Neural cell (in vitro differentiated cells): ENCODE measurements at regions not wholly inside any gene's neighbourhood (a gene's known extent, or its start where the extent isn't known, plus 50 kb on each side); places are given as distances from the start of the nearest gene placed in this dataset.

Experiments used
- H2AFZ ChIP-seq: fragments of 200-600, 300-800 bp; sonication (generic), shearing (Covaris generic); 2 replicates; pipeline ENCODE4 v1.6.0; 2014; ENCODE audit warnings: low read depth, mild to moderate bottlenecking, antibody characterized with exemption, low read length, moderate library complexity
- H3F3A ChIP-seq: fragments of 200-600 bp; shearing (Covaris generic); 2 replicates; pipeline ENCODE4 v1.6.1; 2016; ENCODE audit warnings: mild to moderate bottlenecking, moderate library complexity, mixed read lengths, antibody characterized with exemption, low read length; ENCODE audit not compliant: insufficient read depth, poor library complexity, severe bottlenecking
- H3K27ac ChIP-seq: fragments of 200-600, 300-800 bp; sonication (generic), shearing (Covaris generic); 2 replicates; pipeline ENCODE4 v1.5.1; 2014; ENCODE audit warnings: mild to moderate bottlenecking, low read length, moderate library complexity
- H3K27me3 ChIP-seq: fragments of 300-800, 200-600 bp; sonication (generic), shearing (Covaris generic); 2 replicates; pipeline ENCODE4 v1.6.0; 2014; ENCODE audit warnings: mild to moderate bottlenecking, low read depth, low read length, moderate library complexity; ENCODE audit not compliant: insufficient read depth
- H3K36me3 ChIP-seq: fragments of 300-800, 200-600 bp; sonication (generic), shearing (Covaris generic); 2 replicates; pipeline ENCODE4 v1.5.1; 2014; ENCODE audit warnings: mild to moderate bottlenecking, antibody characterized with exemption, low read length, moderate library complexity; ENCODE audit not compliant: insufficient read depth
- H3K4me2 ChIP-seq: fragments of 300-800, 200-600 bp; sonication (generic), shearing (Covaris generic); 2 replicates; pipeline ENCODE4 v1.6.0; 2014; ENCODE audit warnings: mild to moderate bottlenecking, low read length
- H3K4me3 ChIP-seq: fragments of 300-800, 200-600 bp; sonication (generic), shearing (Covaris generic); 2 replicates; pipeline ENCODE4 v1.5.1; 2014; ENCODE audit warnings: mild to moderate bottlenecking, low read length, moderate library complexity
- H3K79me2 ChIP-seq: fragments of 200-600 bp; shearing (Covaris generic); replicated peaks from 2 replicates; pipeline ENCODE4 v1.6.0; 2014; ENCODE audit warnings: mild to moderate bottlenecking, low read length, moderate library complexity; ENCODE audit not compliant: insufficient read depth
- H3K9ac ChIP-seq: fragments of 300-800, 200-600 bp; sonication (generic), shearing (Covaris generic); 2 replicates; pipeline ENCODE4 v1.6.1; 2016; ENCODE audit warnings: mild to moderate bottlenecking, low read length, mixed read lengths
- H3K9me2 ChIP-seq: fragments of 200-600 bp; shearing (Covaris generic); 2 replicates; pipeline ENCODE4 v1.6.1; 2016; ENCODE audit warnings: mild to moderate bottlenecking, low read length, mixed read lengths; ENCODE audit not compliant: insufficient read depth
- H3K9me3 ChIP-seq: fragments of 200-600, 300-800 bp; sonication (generic), shearing (Covaris generic); 2 replicates; pipeline ENCODE4 v1.6.1; 2016; ENCODE audit warnings: mild to moderate bottlenecking, mixed run types, low read length, moderate library complexity, mixed read lengths
- H4K20me1 ChIP-seq: fragments of 200-600 bp; shearing (Covaris generic); 2 replicates; pipeline ENCODE4 v1.6.1; 2016; ENCODE audit warnings: mild to moderate bottlenecking, mixed run types; ENCODE audit not compliant: insufficient read depth
- EP300 ChIP-seq: fragments of 450-650 bp; conservative IDR thresholded peaks from 2 replicates; pipeline ENCODE4 v1.6.1; 2014; ENCODE audit warnings: antibody characterized with exemption, mild to moderate bottlenecking, moderate library complexity; ENCODE audit not compliant: poor library complexity, severe bottlenecking
- EZH2 ChIP-seq: fragments of 200-600, 300-800 bp; shearing (Covaris generic), sonication (generic); IDR thresholded peaks from 2 replicates; pipeline ENCODE4 v1.6.1; 2014; ENCODE audit warnings: antibody characterized with exemption, low read length, borderline replicate concordance, mild to moderate bottlenecking; ENCODE audit not compliant: insufficient read depth, poor library complexity, severe bottlenecking
- MXI1 ChIP-seq: fragments of 450-650 bp; conservative IDR thresholded peaks from 2 replicates; pipeline ENCODE4 v1.6.1; 2014; ENCODE audit warnings: antibody characterized with exemption, mild to moderate bottlenecking; ENCODE audit not compliant: poor library complexity, severe bottlenecking
- POLR2AphosphoS5 ChIP-seq: IDR thresholded peaks from 2 replicates; pipeline ENCODE4 v1.6.1; 2012
- RAD21 ChIP-seq: fragments of 450-650 bp; conservative IDR thresholded peaks from 2 replicates; pipeline ENCODE4 v1.6.1; 2014; ENCODE audit warnings: antibody characterized with exemption, mild to moderate bottlenecking, moderate library complexity
- SMC3 ChIP-seq: fragments of 450-650 bp; conservative IDR thresholded peaks from 2 replicates; pipeline ENCODE4 v1.6.1; 2014; ENCODE audit warnings: antibody characterized with exemption, mild to moderate bottlenecking, moderate library complexity; ENCODE audit not compliant: poor library complexity
- TAF1 ChIP-seq: IDR thresholded peaks from 2 replicates; pipeline ENCODE4 v1.6.1; 2012; ENCODE audit warnings: low read depth
- TF ChIP-seq, protein P1 (sequence below): fragments of 450-650 bp; IDR thresholded peaks from 2 replicates; pipeline ENCODE4 v1.5.1; 2014; ENCODE audit warnings: antibody characterized with exemption, mild to moderate bottlenecking, moderate library complexity; ENCODE audit not compliant: poor library complexity, severe bottlenecking
- TF ChIP-seq, protein P2 (sequence below): IDR thresholded peaks from 2 replicates; pipeline ENCODE4 v1.6.1; 2012; ENCODE audit warnings: borderline replicate concordance

DNA sequence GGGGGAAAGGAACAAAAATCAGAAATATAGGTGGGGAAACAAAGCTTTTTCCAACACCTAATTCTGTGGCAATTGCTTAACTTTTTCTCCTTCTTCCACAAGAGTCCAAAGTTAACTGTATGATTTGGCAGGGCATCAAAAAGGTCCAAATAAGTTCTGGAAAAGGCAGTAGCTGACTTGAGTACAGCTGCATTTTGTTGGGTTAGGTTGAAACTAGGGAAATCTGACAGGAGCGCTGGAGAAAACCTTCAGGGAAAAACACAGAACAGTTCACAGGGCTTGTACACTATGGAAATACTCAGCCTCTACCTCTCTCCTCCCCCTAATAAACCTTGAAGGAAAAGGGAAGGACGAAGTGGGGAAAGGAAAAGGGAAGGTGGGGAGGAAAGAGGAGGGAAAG is 438.6 kb downstream of the ZEB2 start:
- Histone ChIP-seq H3K36me3 (no peaks in the 10 kb centered on the region), H3K4me3 (no peak overlapping the region), H3K27ac (no peak overlapping the region), H3K9me3 (no peaks in the 10 kb centered on the region), H3K4me2 (no peak overlapping the region), H3K79me2 (no peaks in the 10 kb centered on the region), H3K9me2 (no peaks in the 10 kb centered on the region), H4K20me1 (no peaks in the 10 kb centered on the region), H3F3A (no peaks in the 10 kb centered on the region), H3K9ac (no peak overlapping the region), H2AFZ (no peak overlapping the region), H3K27me3 (peaks cover 6% of the 10 kb centered on the region)
- TF ChIP-seq, protein P1, sequence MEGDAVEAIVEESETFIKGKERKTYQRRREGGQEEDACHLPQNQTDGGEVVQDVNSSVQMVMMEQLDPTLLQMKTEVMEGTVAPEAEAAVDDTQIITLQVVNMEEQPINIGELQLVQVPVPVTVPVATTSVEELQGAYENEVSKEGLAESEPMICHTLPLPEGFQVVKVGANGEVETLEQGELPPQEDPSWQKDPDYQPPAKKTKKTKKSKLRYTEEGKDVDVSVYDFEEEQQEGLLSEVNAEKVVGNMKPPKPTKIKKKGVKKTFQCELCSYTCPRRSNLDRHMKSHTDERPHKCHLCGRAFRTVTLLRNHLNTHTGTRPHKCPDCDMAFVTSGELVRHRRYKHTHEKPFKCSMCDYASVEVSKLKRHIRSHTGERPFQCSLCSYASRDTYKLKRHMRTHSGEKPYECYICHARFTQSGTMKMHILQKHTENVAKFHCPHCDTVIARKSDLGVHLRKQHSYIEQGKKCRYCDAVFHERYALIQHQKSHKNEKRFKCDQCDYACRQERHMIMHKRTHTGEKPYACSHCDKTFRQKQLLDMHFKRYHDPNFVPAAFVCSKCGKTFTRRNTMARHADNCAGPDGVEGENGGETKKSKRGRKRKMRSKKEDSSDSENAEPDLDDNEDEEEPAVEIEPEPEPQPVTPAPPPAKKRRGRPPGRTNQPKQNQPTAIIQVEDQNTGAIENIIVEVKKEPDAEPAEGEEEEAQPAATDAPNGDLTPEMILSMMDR = no peak
- no peak for TF ChIP-seq EZH2
- no peak for TF ChIP-seq TAF1
- TF ChIP-seq, protein P2, sequence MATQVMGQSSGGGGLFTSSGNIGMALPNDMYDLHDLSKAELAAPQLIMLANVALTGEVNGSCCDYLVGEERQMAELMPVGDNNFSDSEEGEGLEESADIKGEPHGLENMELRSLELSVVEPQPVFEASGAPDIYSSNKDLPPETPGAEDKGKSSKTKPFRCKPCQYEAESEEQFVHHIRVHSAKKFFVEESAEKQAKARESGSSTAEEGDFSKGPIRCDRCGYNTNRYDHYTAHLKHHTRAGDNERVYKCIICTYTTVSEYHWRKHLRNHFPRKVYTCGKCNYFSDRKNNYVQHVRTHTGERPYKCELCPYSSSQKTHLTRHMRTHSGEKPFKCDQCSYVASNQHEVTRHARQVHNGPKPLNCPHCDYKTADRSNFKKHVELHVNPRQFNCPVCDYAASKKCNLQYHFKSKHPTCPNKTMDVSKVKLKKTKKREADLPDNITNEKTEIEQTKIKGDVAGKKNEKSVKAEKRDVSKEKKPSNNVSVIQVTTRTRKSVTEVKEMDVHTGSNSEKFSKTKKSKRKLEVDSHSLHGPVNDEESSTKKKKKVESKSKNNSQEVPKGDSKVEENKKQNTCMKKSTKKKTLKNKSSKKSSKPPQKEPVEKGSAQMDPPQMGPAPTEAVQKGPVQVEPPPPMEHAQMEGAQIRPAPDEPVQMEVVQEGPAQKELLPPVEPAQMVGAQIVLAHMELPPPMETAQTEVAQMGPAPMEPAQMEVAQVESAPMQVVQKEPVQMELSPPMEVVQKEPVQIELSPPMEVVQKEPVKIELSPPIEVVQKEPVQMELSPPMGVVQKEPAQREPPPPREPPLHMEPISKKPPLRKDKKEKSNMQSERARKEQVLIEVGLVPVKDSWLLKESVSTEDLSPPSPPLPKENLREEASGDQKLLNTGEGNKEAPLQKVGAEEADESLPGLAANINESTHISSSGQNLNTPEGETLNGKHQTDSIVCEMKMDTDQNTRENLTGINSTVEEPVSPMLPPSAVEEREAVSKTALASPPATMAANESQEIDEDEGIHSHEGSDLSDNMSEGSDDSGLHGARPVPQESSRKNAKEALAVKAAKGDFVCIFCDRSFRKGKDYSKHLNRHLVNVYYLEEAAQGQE = no peak
- TF ChIP-seq POLR2AphosphoS5 = no peak
- TF ChIP-seq MXI1 = no peak

DNA sequence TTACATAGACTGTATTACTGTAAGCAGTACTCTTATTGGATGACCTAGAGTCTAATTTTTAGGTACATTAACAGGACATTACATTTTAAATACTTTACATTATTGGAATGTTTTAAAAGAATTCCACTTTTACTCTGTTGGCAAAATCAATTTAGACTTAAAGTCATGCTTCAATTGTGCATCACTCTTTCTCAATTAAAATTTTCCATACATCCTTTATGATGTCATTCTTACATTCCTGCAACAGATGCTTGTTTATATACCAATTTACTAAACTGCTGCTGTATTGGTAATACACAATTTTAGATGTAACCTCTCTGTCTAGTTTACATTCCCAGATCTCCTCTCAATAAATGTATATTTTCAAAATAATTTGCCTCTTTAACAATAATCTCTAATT is 440.1 kb downstream of the ZEB2 start:
- no peaks in the 10 kb centered on the region for H3K9me3 ChIP-seq
- H3K4me3 ChIP-seq = no peak overlapping the region
- H3K4me2 ChIP-seq = no peak overlapping the region
- no peaks in the 10 kb centered on the region for H3F3A ChIP-seq
- no peaks in the 10 kb centered on the region for H3K9me2 ChIP-seq
- H3K9ac ChIP-seq = no peak overlapping the region
- no peaks in the 10 kb centered on the region for H3K36me3 ChIP-seq
- TF ChIP-seq EZH2 (no peak), RAD21 (no peak), MXI1 (no peak), SMC3 (no peak), POLR2AphosphoS5 (no peak), EP300 (no peak), TAF1 (no peak)
- TF ChIP-seq, protein P1 = no peak
- TF ChIP-seq, protein P2 = no peak
- no peaks in the 10 kb centered on the region for H4K20me1 ChIP-seq
- H3K27ac ChIP-seq = no peak overlapping the region
- no peak overlapping the region for H2AFZ ChIP-seq
- peaks cover 6% of the 10 kb centered on the region for H3K27me3 ChIP-seq
- no peaks in the 10 kb centered on the region for H3K79me2 ChIP-seq
